NOMO-1 treated with DMSO at 0.1 percent for 48 hours (cell line): ENCODE measurements at regions not wholly inside any gene's neighbourhood (a gene's known extent, or its start where the extent isn't known, plus 50 kb on each side); places are given as distances from the start of the nearest gene placed in this dataset.
"Not testable (repeated sequence)": the region's sequence is repeated elsewhere in the genome, so short reads cannot be mapped to it uniquely, and the experiment has no call there.

ENCODE experiments used
- DNase-seq: peaks from one replicate; lab custom pipeline; 2025; ENCODE audit not compliant: unreplicated experiment; lab: John Stamatoyannopoulos, UW

GRCh38 chr16:49939495-49939894 is 83.6 kb upstream of the ZNF423 start:
- DNase-seq = no peak

GRCh38 chr16:49940464-49941224 is 84.4 kb upstream of the CNEP1R1 start:
- no peak for DNase-seq

GRCh38 chr16:49944221-49944620 is 80.8 kb upstream of the CNEP1R1 start:
- no peak for DNase-seq

- no peak for DNase-seq
Observed at GRCh38 chr16:49947907-49948678, 76.9 kb upstream of the CNEP1R1 start.

- no peak for DNase-seq
Observed at GRCh38 chr16:49951574-49952195, 73.3 kb upstream of the CNEP1R1 start.

- DNase-seq = no peak
Observed at GRCh38 chr16:49952386-49952785, 72.6 kb upstream of the CNEP1R1 start.

- DNase-seq = no peak
Observed at GRCh38 chr16:49953090-49953489, 71.9 kb upstream of the CNEP1R1 start.

- no peak for DNase-seq
Observed at GRCh38 chr16:49955858-49956257, 69.2 kb upstream of the CNEP1R1 start.

- DNase-seq = no peak
Observed at GRCh38 chr16:49956915-49957314, 68.1 kb upstream of the CNEP1R1 start.

- DNase-seq = no peak
Observed at GRCh38 chr16:49958448-49958847, 66.6 kb upstream of the CNEP1R1 start.

GRCh38 chr16:49959552-49960277 is 65.3 kb upstream of the CNEP1R1 start:
- no peak for DNase-seq

- no peak for DNase-seq
Observed at GRCh38 chr16:49961089-49961488, 63.9 kb upstream of the CNEP1R1 start.

- DNase-seq = not testable (repeated sequence)
Observed at GRCh38 chr16:49962566-49962965, 62.5 kb upstream of the CNEP1R1 start.

- DNase-seq = no peak
Observed at GRCh38 chr16:49964316-49964715, 60.7 kb upstream of the CNEP1R1 start.

- DNase-seq = no peak
Observed at GRCh38 chr16:49964973-49965372, 60.1 kb upstream of the CNEP1R1 start.

- DNase-seq = no peak
Observed at GRCh38 chr16:49967012-49967559, 57.9 kb upstream of the CNEP1R1 start.

- no peak for DNase-seq
Observed at GRCh38 chr16:49969091-49970030, 55.7 kb upstream of the CNEP1R1 start.

GRCh38 chr16:49970797-49971431 is 54.1 kb upstream of the CNEP1R1 start:
- no peak for DNase-seq

- no peak for DNase-seq
Observed at GRCh38 chr16:49972280-49972679, 52.7 kb upstream of the CNEP1R1 start.
